ENCODE measurements at regions not wholly inside any gene's neighbourhood (a gene's known extent, or its start where the extent isn't known, plus 50 kb on each side); places are given as distances from the start of the nearest gene placed in this dataset.
"Not testable (repeated sequence)": the region's sequence is repeated elsewhere in the genome, so short reads cannot be mapped to it uniquely, and the experiment has no call there.

DNA sequence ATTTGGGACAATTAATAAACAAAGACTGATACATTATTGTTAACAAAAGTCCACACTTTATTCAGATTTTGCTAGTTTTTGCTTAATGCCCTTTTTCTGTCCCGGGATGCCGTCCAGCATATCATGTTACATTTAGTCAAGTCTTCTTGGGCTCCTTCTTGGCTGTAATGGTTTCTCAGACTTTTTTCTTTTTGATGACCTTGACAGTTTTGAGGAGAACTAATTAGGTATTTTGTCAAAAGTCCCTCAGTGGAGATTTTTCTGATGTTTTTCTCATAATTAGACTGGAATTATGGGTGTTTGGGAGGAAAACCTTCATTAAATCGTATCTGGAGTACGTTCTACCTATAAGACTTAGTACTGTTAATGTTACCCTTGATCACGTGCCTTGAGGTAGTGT, 177.2 kb downstream of the MCHR2 start:
- ATAC-seq = no peak
- no peak for TF ChIP-seq ZFP30 (CRISPR knock-in tag; IDR thresholded peaks at IDR 0.05)
- TF ChIP-seq ARNTL (CRISPR knock-in tag; IDR thresholded peaks at IDR 0.05; ENCODE audit: borderline replicate concordance, low read depth) = no peak
- TF ChIP-seq PPARA (CRISPR knock-in tag; IDR thresholded peaks at IDR 0.05; ENCODE audit: borderline replicate concordance) = no peak
- TF ChIP-seq ZNF70 (CRISPR knock-in tag; IDR thresholded peaks at IDR 0.05) = no peak

DNA sequence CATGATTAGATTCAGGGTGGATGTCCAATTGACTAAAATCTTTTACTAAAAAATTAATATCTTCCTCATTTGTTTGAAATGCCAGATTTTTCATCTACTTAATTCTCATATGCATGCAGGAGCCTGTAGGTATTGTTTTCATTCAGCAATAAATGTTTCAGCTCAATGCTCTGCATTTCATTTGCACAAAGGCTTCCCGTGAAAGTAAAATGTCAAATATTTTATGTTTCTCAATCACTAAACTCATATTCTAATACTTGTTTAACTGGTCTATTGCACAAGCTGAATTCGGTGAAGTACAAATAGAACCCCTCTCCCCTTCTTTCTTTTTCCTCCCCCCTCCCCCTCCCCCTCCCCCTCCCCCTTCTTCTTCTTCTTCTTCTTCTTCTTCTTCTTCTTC, 175.9 kb downstream of the MCHR2 start:
- no peak for ATAC-seq
- no peak for TF ChIP-seq CSDC2 (CRISPR knock-in tag; IDR thresholded peaks at IDR 0.05)
- no peak for TF ChIP-seq ZNF565 (CRISPR knock-in tag; conservative IDR thresholded peaks at IDR 0.05; ENCODE audit: low read depth)

DNA sequence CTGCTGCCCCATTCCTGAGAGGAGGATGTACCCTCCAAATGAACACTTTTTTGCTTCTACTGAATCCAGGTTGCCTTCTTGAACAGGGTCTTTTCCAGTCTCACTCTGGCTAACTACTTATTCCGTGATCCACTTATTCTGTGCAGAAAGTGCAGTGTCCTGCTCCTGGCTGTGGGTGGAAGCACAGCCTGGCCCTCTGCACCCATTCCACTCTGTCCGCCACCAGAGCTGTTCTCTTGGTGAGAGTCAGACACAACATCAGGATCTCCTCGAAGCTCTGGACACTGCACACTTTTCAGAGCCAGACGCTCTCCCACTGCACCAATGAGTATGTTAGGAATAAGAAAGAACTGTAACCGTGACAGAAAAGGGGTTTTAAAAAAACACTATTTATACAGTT, 174.2 kb downstream of the MCHR2 start:
- no peak for ATAC-seq
- no peak for TF ChIP-seq ZFP3 (CRISPR knock-in tag; IDR thresholded peaks at IDR 0.05)
- no peak for TF ChIP-seq CSRNP3 (CRISPR knock-in tag; IDR thresholded peaks at IDR 0.05)
- no peak for TF ChIP-seq OSR1 (CRISPR knock-in tag; IDR thresholded peaks at IDR 0.05)
- TF ChIP-seq PPARA (CRISPR knock-in tag; IDR thresholded peaks at IDR 0.05; ENCODE audit: borderline replicate concordance) = no peak

DNA sequence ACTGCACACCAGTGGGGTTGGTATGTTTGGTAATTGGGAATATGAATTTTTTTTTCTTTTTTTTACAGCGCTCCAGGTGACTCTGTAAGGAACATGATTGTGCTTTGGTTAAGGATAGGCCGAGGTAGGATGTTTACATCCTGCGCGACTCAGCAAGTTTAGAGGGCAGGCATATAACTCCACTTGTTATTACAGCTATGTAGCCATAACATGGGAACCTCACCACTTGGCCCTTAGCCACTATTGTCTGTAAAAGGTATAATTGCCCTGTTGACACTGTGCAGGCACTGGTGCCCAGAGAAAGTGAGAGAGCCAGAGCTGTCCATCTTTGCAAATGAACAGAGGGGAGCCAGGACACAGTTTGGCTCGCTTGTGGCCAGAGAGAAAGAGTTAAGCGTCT, 172.9 kb downstream of the MCHR2 start:
- no peak for TF ChIP-seq SNAI2 (CRISPR knock-in tag; IDR thresholded peaks at IDR 0.05)
- TF ChIP-seq TCF4 (CRISPR knock-in tag; IDR thresholded peaks at IDR 0.05; ENCODE audit: borderline replicate concordance) = no peak
- TF ChIP-seq ZNF70 (CRISPR knock-in tag; IDR thresholded peaks at IDR 0.05) = no peak
- no peak for TF ChIP-seq POU6F1 (CRISPR knock-in tag; IDR thresholded peaks at IDR 0.05; ENCODE audit: borderline replicate concordance, low read depth)
- no peak for TF ChIP-seq ZC3H10 (CRISPR knock-in tag; IDR thresholded peaks at IDR 0.05)
- TF ChIP-seq ARNTL (CRISPR knock-in tag; IDR thresholded peaks at IDR 0.05; ENCODE audit: borderline replicate concordance, low read depth) = no peak
- no peak for TF ChIP-seq PPARA (CRISPR knock-in tag; IDR thresholded peaks at IDR 0.05; ENCODE audit: borderline replicate concordance)
- TF ChIP-seq ZNF8 (CRISPR knock-in tag; IDR thresholded peaks at IDR 0.05) = no peak
- ATAC-seq = no peak

- TF ChIP-seq ZNF565 (CRISPR knock-in tag; conservative IDR thresholded peaks at IDR 0.05; ENCODE audit: low read depth) (no peak), RARB (CRISPR knock-in tag; IDR thresholded peaks at IDR 0.05) (no peak), GLIS3 (CRISPR knock-in tag; IDR thresholded peaks at IDR 0.05) (no peak), ISL1 (CRISPR knock-in tag; IDR thresholded peaks at IDR 0.05) (no peak), PPARA (CRISPR knock-in tag; IDR thresholded peaks at IDR 0.05; ENCODE audit: borderline replicate concordance) (no peak), POU6F1 (CRISPR knock-in tag; IDR thresholded peaks at IDR 0.05; ENCODE audit: borderline replicate concordance, low read depth) (no peak), PATZ1 (CRISPR knock-in tag; IDR thresholded peaks at IDR 0.05; ENCODE audit: borderline replicate concordance) (no peak), CREB5 (CRISPR knock-in tag; IDR thresholded peaks at IDR 0.05; ENCODE audit: low read depth) (no peak), TCF4 (CRISPR knock-in tag; IDR thresholded peaks at IDR 0.05; ENCODE audit: borderline replicate concordance) (no peak), ZC3H10 (CRISPR knock-in tag; IDR thresholded peaks at IDR 0.05) (no peak), ESRRG (CRISPR knock-in tag; IDR thresholded peaks at IDR 0.05) (no peak), ZFP3 (CRISPR knock-in tag; IDR thresholded peaks at IDR 0.05) (no peak)
These were observed 171.1 kb downstream of the MCHR2 start for GRCh38 chr6:99822741-99823512.

GRCh38 chr6:99823513-99824235, 170.3 kb downstream of the MCHR2 start:
- ATAC-seq = not testable (repeated sequence)

More at GRCh38 chr6:99822741-99823512, 171.1 kb downstream of the MCHR2 start:
- peak; percentile 98 for ATAC-seq

Measured in SK-N-SH treated with all-trans-retinoic acid at 6 μM for 48 hours (cell line).